ENCODE measurements at regions not wholly inside any gene's neighbourhood (a gene's known extent, or its start where the extent isn't known, plus 50 kb on each side); places are given as distances from the start of the nearest gene placed in this dataset.

GRCh38 chr12:105948331-105948730 lies 190.4 kb downstream of the NUAK1 start:
- TF ChIP-seq CTCF (IDR thresholded peaks at IDR 0.05; ENCODE audit: low read length) (no peak), EZH2 (IDR thresholded peaks at IDR 0.05; ENCODE audit: borderline replicate concordance, low read length) (no peak)

Measured in OCI-LY1 (cell line).